Testis (tissue), 2 donors: ENCODE measurements at regions not wholly inside any gene's neighbourhood (a gene's known extent, or its start where the extent isn't known, plus 50 kb on each side); places are given as distances from the start of the nearest gene placed in this dataset.

Experiments used
- POLR2A ChIP-seq: fragments of 450-650 bp; IDR thresholded peaks from one replicate; pipeline ENCODE4 v1.6.1; 2017; ENCODE audit warnings: antibody characterized with exemption, mild to moderate bottlenecking, moderate library complexity
- TF ChIP-seq, protein P1 (sequence below), 3 experiments: fragments of 450-650 bp in 2 of 3; fragments of 200-600 bp in 1 of 3; sonication (generic) in 1 of 3; IDR thresholded peaks; one replicate each; pipeline ENCODE4 v1.5.1; 2016 to 2019; ENCODE audit warnings: antibody characterized with exemption in 3 of 3, mild to moderate bottlenecking in 2 of 3, moderate library complexity in 1 of 3

DNA sequence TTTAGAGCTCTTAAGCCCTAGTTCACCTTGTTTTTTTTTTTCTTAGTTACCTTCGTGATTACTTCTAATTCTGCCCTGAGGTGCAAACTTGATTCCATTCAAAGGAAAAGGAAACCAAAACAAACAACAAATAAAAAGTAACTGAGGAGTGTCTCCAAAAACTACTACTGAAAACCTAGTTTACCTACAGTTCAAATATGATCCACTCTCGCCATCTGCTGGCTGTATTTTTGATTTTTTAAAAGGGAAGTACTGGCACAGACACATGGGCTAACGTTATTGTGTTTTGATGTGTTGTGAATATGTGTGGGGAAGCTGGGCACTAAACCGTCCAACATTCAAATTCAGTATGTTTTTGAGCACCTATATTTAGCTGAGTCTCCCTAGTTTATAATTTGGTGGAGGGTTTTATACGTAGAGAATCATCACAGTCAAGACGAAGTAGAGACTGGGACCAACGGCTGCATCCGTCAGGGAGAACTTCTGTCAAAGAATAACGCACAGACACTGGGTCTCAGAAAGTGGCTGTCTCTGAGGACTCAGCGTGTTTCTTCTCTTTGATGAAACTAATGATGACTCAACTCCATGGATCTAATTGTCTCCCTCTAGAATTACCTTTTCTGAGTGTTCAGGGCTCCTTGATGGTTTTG is 373.5 kb upstream of the BTBD3 start:
- TF ChIP-seq, protein P1, sequence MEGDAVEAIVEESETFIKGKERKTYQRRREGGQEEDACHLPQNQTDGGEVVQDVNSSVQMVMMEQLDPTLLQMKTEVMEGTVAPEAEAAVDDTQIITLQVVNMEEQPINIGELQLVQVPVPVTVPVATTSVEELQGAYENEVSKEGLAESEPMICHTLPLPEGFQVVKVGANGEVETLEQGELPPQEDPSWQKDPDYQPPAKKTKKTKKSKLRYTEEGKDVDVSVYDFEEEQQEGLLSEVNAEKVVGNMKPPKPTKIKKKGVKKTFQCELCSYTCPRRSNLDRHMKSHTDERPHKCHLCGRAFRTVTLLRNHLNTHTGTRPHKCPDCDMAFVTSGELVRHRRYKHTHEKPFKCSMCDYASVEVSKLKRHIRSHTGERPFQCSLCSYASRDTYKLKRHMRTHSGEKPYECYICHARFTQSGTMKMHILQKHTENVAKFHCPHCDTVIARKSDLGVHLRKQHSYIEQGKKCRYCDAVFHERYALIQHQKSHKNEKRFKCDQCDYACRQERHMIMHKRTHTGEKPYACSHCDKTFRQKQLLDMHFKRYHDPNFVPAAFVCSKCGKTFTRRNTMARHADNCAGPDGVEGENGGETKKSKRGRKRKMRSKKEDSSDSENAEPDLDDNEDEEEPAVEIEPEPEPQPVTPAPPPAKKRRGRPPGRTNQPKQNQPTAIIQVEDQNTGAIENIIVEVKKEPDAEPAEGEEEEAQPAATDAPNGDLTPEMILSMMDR (IDR thresholded peaks at IDR 0.05) = peak; percentile 47 to 67 (median 57)
- no peak for TF ChIP-seq POLR2A
